ENCODE measurements at regions not wholly inside any gene's neighbourhood (a gene's known extent, or its start where the extent isn't known, plus 50 kb on each side); places are given as distances from the start of the nearest gene placed in this dataset.

GRCh38 chr3:180188512-180189309, 152.0 kb upstream of the PEX5L start:
- TF ChIP-seq POLR2AphosphoS5 (IDR thresholded peaks at IDR 0.05) (no peak), CTCF (IDR thresholded peaks at IDR 0.05) (no peak), EP300 (IDR thresholded peaks at IDR 0.05; ENCODE audit: low read depth) (no peak)
